ENCODE measurements at regions not wholly inside any gene's neighbourhood (a gene's known extent, or its start where the extent isn't known, plus 50 kb on each side); places are given as distances from the start of the nearest gene placed in this dataset.

GRCh38 chr6:103273048-103273447 is 1586.7 kb downstream of the HACE1 start:
- TF ChIP-seq CTCF (IDR thresholded peaks at IDR 0.05) (no peak; the same call in 1 of the 2 replicates), STAT6 (CRISPR knock-in tag; conservative IDR thresholded peaks at IDR 0.05; ENCODE audit: low read depth) (no peak), ZSCAN18 (CRISPR knock-in tag; IDR thresholded peaks at IDR 0.05) (no peak), SP1 (CRISPR knock-in tag; conservative IDR thresholded peaks at IDR 0.05) (no peak), CREB1 (CRISPR knock-in tag; IDR thresholded peaks at IDR 0.05) (no peak), ZNF671 (CRISPR knock-in tag; IDR thresholded peaks at IDR 0.05) (no peak), NR2C2 (CRISPR knock-in tag; IDR thresholded peaks at IDR 0.05) (no peak), ESRRA (CRISPR knock-in tag; IDR thresholded peaks at IDR 0.05; ENCODE audit: borderline replicate concordance) (no peak)

All from WTC11 (cell line).